ENCODE measurements at regions not wholly inside any gene's neighbourhood (a gene's known extent, or its start where the extent isn't known, plus 50 kb on each side); places are given as distances from the start of the nearest gene placed in this dataset.

DNA sequence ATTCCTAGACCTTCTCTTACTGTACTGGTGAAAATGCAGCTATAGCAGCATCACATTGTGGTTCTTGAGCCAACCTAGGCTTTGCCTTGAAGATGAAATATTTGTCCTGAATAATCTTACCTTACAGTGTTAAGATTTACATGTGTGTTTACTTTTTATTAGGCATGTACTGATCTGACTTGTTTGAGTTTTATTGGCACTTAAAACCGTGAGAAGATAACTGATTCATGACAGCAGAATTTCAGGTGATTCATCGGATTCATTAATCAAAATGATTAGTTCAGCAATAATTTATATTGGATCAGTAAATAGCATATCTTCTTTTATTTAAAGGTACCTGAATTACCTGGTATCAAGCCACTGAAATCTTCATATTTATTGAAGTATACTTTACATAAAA is 296.3 kb downstream of the KLF5 start:
- TF ChIP-seq CTCF (IDR thresholded peaks at IDR 0.05; ENCODE audit: borderline replicate concordance, control extremely low read depth, extremely low read depth, insufficient read depth, missing control alignments) = no peak
- in situ Hi-C loops (cut with MboI; ENCODE audit: low sequenced_read_pairs, unreplicated experiment) = no loop called here

GRCh38 chr13:73351730-73352129 is 292.9 kb downstream of the KLF5 start:
- in situ Hi-C loops (cut with MboI; ENCODE audit: low sequenced_read_pairs, unreplicated experiment) = no loop called here
- DNase-seq (ENCODE audit: low spot score) = no peak
- no peak for TF ChIP-seq CTCF (IDR thresholded peaks at IDR 0.05; ENCODE audit: borderline replicate concordance, control extremely low read depth, extremely low read depth, insufficient read depth, missing control alignments)

More for the DNA sequence above, 296.3 kb downstream of the KLF5 start:
- DNase-seq (ENCODE audit: low spot score) = no peak

GRCh38 chr13:73341748-73342147 is 282.9 kb downstream of the KLF5 start:
- no peak for TF ChIP-seq CTCF (IDR thresholded peaks at IDR 0.05; ENCODE audit: borderline replicate concordance, control extremely low read depth, extremely low read depth, insufficient read depth, missing control alignments)
- no peak for DNase-seq (ENCODE audit: low spot score)
- in situ Hi-C loops (cut with MboI; ENCODE audit: low sequenced_read_pairs, unreplicated experiment) = no loop called here

GRCh38 chr13:73340069-73340468 is 281.3 kb downstream of the KLF5 start:
- no peak for TF ChIP-seq CTCF (IDR thresholded peaks at IDR 0.05; ENCODE audit: borderline replicate concordance, control extremely low read depth, extremely low read depth, insufficient read depth, missing control alignments)
- no peak for DNase-seq (ENCODE audit: low spot score)
- in situ Hi-C loops (cut with MboI; ENCODE audit: low sequenced_read_pairs, unreplicated experiment) = no loop called here

DNA sequence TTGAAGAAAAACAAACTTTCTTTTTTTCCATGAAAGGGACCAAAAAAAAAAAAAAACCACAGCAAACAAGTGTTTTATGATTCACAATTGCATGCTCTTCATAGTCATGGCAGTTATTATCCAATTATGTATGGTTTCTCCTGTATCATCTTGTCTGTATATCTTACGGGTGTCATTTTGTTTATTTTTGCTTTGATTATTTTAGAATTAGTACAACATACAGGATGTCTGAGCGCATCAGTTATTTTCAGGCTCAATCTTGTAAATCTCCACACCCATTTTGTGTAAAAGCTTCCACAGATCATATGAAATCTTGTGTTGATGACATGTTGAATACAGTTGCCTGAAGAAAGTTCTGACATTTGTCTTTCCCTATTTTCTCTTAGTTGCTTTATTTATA is 280.3 kb downstream of the KLF5 start:
- TF ChIP-seq CTCF (IDR thresholded peaks at IDR 0.05; ENCODE audit: borderline replicate concordance, control extremely low read depth, extremely low read depth, insufficient read depth, missing control alignments) = no peak
- in situ Hi-C loops (cut with MboI; ENCODE audit: low sequenced_read_pairs, unreplicated experiment) = no loop called here
- DNase-seq (ENCODE audit: low spot score) = no peak

DNA sequence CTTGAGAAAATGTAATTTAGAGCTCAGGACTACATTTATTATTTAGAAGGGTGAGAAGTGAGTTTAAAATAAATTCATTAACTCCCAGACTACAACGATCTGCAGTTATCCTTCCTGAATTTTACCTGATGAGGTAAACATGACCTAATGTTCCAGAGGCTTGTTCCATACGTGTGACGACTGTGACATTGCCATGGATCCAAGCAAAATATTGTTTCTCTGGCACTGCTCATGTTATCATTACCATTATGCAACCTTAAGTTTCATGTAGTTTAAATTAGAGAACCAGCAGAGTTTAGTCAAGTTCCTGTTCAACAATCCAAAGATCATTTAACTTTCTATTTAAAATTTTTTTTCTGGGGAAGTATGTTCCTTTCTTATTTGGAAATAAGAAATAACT is 279.6 kb downstream of the KLF5 start:
- TF ChIP-seq CTCF (IDR thresholded peaks at IDR 0.05; ENCODE audit: borderline replicate concordance, control extremely low read depth, extremely low read depth, insufficient read depth, missing control alignments) = no peak
- DNase-seq (ENCODE audit: low spot score) = no peak
- in situ Hi-C loops (cut with MboI; ENCODE audit: low sequenced_read_pairs, unreplicated experiment) = no loop called here

- in situ Hi-C loops (cut with MboI; ENCODE audit: low sequenced_read_pairs, unreplicated experiment) = no loop called here
- TF ChIP-seq CTCF (IDR thresholded peaks at IDR 0.05; ENCODE audit: borderline replicate concordance, control extremely low read depth, extremely low read depth, insufficient read depth, missing control alignments) = no peak
- DNase-seq (ENCODE audit: low spot score) = no peak
Observed at GRCh38 chr13:73337532-73337931, 278.7 kb downstream of the KLF5 start.
